H1 (cell line): ENCODE measurements at regions not wholly inside any gene's neighbourhood (a gene's known extent, or its start where the extent isn't known, plus 50 kb on each side); places are given as distances from the start of the nearest gene placed in this dataset.

Experiments
- ATF2 ChIP-seq: IDR thresholded peaks from 2 replicates; pipeline ENCODE4 v1.6.1; 2012; ENCODE audit warnings: low read length, inconsistent platforms
- CEBPB ChIP-seq: IDR thresholded peaks from 2 replicates; pipeline ENCODE4 v1.6.1; 2012; ENCODE audit warnings: low read depth, low read length
- CREB1 ChIP-seq: IDR thresholded peaks from 2 replicates; pipeline ENCODE4 v1.6.1; 2012; ENCODE audit warnings: inconsistent platforms
- CTCF ChIP-seq, 3 experiments: IDR thresholded peaks; 1 replicate in 2 of 3; 2 replicates in 1 of 3; pipeline versions ENCODE4 v1.5.1 to v1.6.1; 2011; ENCODE audit warnings: low read length in 3 of 3, mild to moderate bottlenecking in 3 of 3, inconsistent platforms in 2 of 3, low read depth in 1 of 3, moderate library complexity in 1 of 3; ENCODE audit not compliant: insufficient read depth in 1 of 3; ENCODE audit errors: control extremely low read depth in 1 of 3
- EP300 ChIP-seq, 2 experiments: IDR thresholded peaks; 1 replicate in 1 of 2; 2 replicates in 1 of 2; pipeline ENCODE4 v1.6.1; 2011 to 2012; ENCODE audit warnings: low read depth in 2 of 2, low read length in 2 of 2, mild to moderate bottlenecking in 2 of 2, borderline replicate concordance in 1 of 2, inconsistent platforms in 1 of 2, moderate library complexity in 1 of 2
- KDM4A ChIP-seq: IDR thresholded peaks from one replicate; pipeline ENCODE4 v1.7.1; 2012; ENCODE audit warnings: low read depth, mild to moderate bottlenecking, moderate library complexity, low read length, inconsistent platforms; ENCODE audit not compliant: severe bottlenecking
- PHF8 ChIP-seq: fragments of 200-600 bp; sonication (generic); conservative IDR thresholded peaks from 2 replicates; pipeline ENCODE4 v1.7.1; 2012; ENCODE audit warnings: low read depth, mild to moderate bottlenecking, inconsistent platforms, low read length, moderate library complexity
- POLR2A ChIP-seq, 2 experiments: IDR thresholded peaks; 1 replicate in 1 of 2; 2 replicates in 1 of 2; pipeline ENCODE4 v1.6.1; 2011; ENCODE audit warnings: low read depth in 2 of 2, low read length in 2 of 2, mild to moderate bottlenecking in 2 of 2; ENCODE audit errors: control extremely low read depth in 1 of 2
- RFX5 ChIP-seq: IDR thresholded peaks from 2 replicates; pipeline ENCODE4 v1.6.1; 2011; ENCODE audit warnings: low read depth, low read length, improper control_type of control experiment, borderline replicate concordance
- SIN3A ChIP-seq, 2 experiments: IDR thresholded peaks in 1 of 2; conservative IDR thresholded peaks in 1 of 2; 2 replicates each; pipeline ENCODE4 v1.6.1; 2011 to 2012; ENCODE audit warnings: low read length in 2 of 2, improper control_type of control experiment in 1 of 2, low read depth in 1 of 2, mild to moderate bottlenecking in 1 of 2
- USF2 ChIP-seq: IDR thresholded peaks from 2 replicates; pipeline ENCODE4 v1.6.1; 2011; ENCODE audit warnings: low read length, improper control_type of control experiment
- YY1 ChIP-seq: IDR thresholded peaks from 2 replicates; pipeline ENCODE4 v1.6.1; 2011; ENCODE audit warnings: low read depth, mild to moderate bottlenecking, low read length

GRCh38 chr5:145678255-145678654 is 156.9 kb downstream of the PRELID2 start:
- TF ChIP-seq USF2, result no peak
- TF ChIP-seq YY1, result no peak
- no peak for TF ChIP-seq KDM4A
- no peak for TF ChIP-seq ATF2
- TF ChIP-seq PHF8, result no peak
- no peak for TF ChIP-seq CTCF (IDR thresholded peaks at IDR 0.05; ENCODE audit: control extremely low read depth in 1 of 3, insufficient read depth in 1 of 3, low read depth in 1 of 3, low read length in 3 of 3)
- TF ChIP-seq CEBPB, result no peak
- TF ChIP-seq POLR2A (IDR thresholded peaks at IDR 0.05; ENCODE audit: control extremely low read depth in 1 of 2, low read depth in 2 of 2, low read length in 2 of 2), result no peak
- no peak for TF ChIP-seq EP300 (IDR thresholded peaks at IDR 0.05; ENCODE audit: borderline replicate concordance in 1 of 2, low read depth in 2 of 2, low read length in 2 of 2)
- no peak for TF ChIP-seq SIN3A (conservative IDR thresholded peaks at IDR 0.05 in 1 of 2, IDR thresholded peaks at IDR 0.05 in 1 of 2; ENCODE audit: low read depth in 1 of 2, low read length in 2 of 2)
- no peak for TF ChIP-seq CREB1
- no peak for TF ChIP-seq RFX5
